H1 (cell line): ENCODE measurements at regions not wholly inside any gene's neighbourhood (a gene's known extent, or its start where the extent isn't known, plus 50 kb on each side); places are given as distances from the start of the nearest gene placed in this dataset.
"Not testable (repeated sequence)": the region's sequence is repeated elsewhere in the genome, so short reads cannot be mapped to it uniquely, and the experiment has no call there.

Experiments used
- CTCF ChIA-PET: fragments of 300-600 bp; sonication (Branson Sonifier 250); formaldehyde crosslinking; loops from one replicate; lab custom pipeline; 2021; ENCODE audit not compliant: partially characterized antibody; lab: Charles Lee
- POLR2A ChIA-PET: fragments of 300-600 bp; sonication (Branson Sonifier 250); formaldehyde crosslinking; loops from one replicate; lab custom pipeline; 2021; ENCODE audit warnings: inconsistent platforms; ENCODE audit not compliant: partially characterized antibody; lab: Charles Lee
- DNase-seq, 2 experiments: peaks; one replicate each; pipeline versions ENCODE4 v3.0.0 to v3.0.0-alpha.2; 2010 to 2022; ENCODE audit warnings: low spot score in 2 of 2, low read depth in 1 of 2, mixed read lengths in 1 of 2
- FAIRE-seq: peaks from 2 replicates; lab custom pipeline; 2011; peaks lifted over from hg19 to GRCh38; lab: Jason Lieb, UNC
- H2AFZ ChIP-seq: 2 replicates; pipeline ENCODE4 v1.8.1; 2012; ENCODE audit warnings: low read length, inconsistent platforms
- H2AK5ac ChIP-seq: 2 replicates; pipeline ENCODE4 v1.6.1; 2013; ENCODE audit warnings: low read depth, low read length
- H2BK120ac ChIP-seq: replicated peaks from 2 replicates; pipeline ENCODE3; 2013; ENCODE audit warnings: low read depth, low read length, inconsistent platforms
- H2BK12ac ChIP-seq: 2 replicates; pipeline ENCODE4 v1.6.1; 2013; ENCODE audit warnings: low read depth, low read length
- H2BK15ac ChIP-seq: 2 replicates; pipeline ENCODE4 v1.6.1; 2013; ENCODE audit warnings: low read length
- H2BK20ac ChIP-seq: 2 replicates; pipeline ENCODE4 v1.6.1; 2013; ENCODE audit warnings: low read length
- H2BK5ac ChIP-seq: 2 replicates; pipeline ENCODE4 v1.6.1; 2013; ENCODE audit warnings: low read depth, low read length
- H3K14ac ChIP-seq: 2 replicates; pipeline ENCODE4 v1.6.1; 2013; ENCODE audit warnings: inconsistent platforms; ENCODE audit not compliant: insufficient read length
- H3K18ac ChIP-seq: 2 replicates; pipeline ENCODE4 v1.6.1; 2013; ENCODE audit warnings: low read length; ENCODE audit errors: extremely low read depth
- H3K23ac ChIP-seq: 2 replicates; pipeline ENCODE4 v1.6.1; 2013; ENCODE audit warnings: inconsistent platforms; ENCODE audit not compliant: insufficient read length
- H3K23me2 ChIP-seq: 2 replicates; pipeline ENCODE4 v1.6.1; 2013; ENCODE audit warnings: low read depth, low read length
- H3K27ac ChIP-seq: 2 replicates; pipeline ENCODE4 v1.6.1; 2011; ENCODE audit warnings: low read depth, low read length, inconsistent platforms
- H3K27me3 ChIP-seq, 4 experiments: replicated peaks in 1 of 4; 1 replicate in 1 of 4; 2 replicates in 3 of 4; pipeline versions ENCODE4 v1.6.1 to v1.8.1; 2011 to 2013; ENCODE audit warnings: low read length in 3 of 4, mild to moderate bottlenecking in 3 of 4, inconsistent platforms in 2 of 4, mixed read lengths in 2 of 4, moderate library complexity in 1 of 4; ENCODE audit not compliant: control insufficient read depth in 3 of 4, insufficient read depth in 3 of 4; ENCODE audit errors: extremely low read depth in 1 of 4
- H3K36me3 ChIP-seq, 4 experiments: 2 replicates each; pipeline versions ENCODE4 v1.6.1 to v1.8.1; 2011 to 2013; ENCODE audit warnings: mild to moderate bottlenecking in 4 of 4, low read length in 3 of 4, moderate library complexity in 2 of 4, control low read depth in 1 of 4, inconsistent platforms in 1 of 4; ENCODE audit not compliant: insufficient read depth in 4 of 4, control insufficient read depth in 2 of 4
- H3K4ac ChIP-seq: replicated peaks from 2 replicates; pipeline ENCODE3; 2013; ENCODE audit warnings: low read length, low read depth, mixed read lengths, inconsistent platforms; ENCODE audit not compliant: insufficient read length
- H3K4me1 ChIP-seq, 4 experiments: replicated peaks in 1 of 4; 1 replicate in 1 of 4; 2 replicates in 3 of 4; pipeline versions ENCODE4 v1.6.1 to v1.8.1; 2011 to 2013; ENCODE audit warnings: low read length in 3 of 4, inconsistent platforms in 2 of 4, mixed read lengths in 1 of 4; ENCODE audit not compliant: insufficient read depth in 4 of 4, control insufficient read depth in 3 of 4
- H3K4me2 ChIP-seq, 2 experiments: 2 replicates each; pipeline versions ENCODE4 v1.6.1 to v1.8.1; 2011 to 2013; ENCODE audit warnings: low read depth in 2 of 2, low read length in 2 of 2, control low read depth in 1 of 2, inconsistent platforms in 1 of 2, mild to moderate bottlenecking in 1 of 2; ENCODE audit not compliant: insufficient read depth in 1 of 2
- H3K4me3 ChIP-seq, 4 experiments: fragments of 200-600, 300-600 bp in 1 of 4; sonication (generic), shearing (Covaris generic), sonication (Bioruptor Twin) in 1 of 4; 2 replicates each; pipeline versions ENCODE4 v1.5.1 to v1.8.1; 2011 to 2016; ENCODE audit warnings: low read length in 4 of 4, low read depth in 3 of 4, control low read depth in 2 of 4, inconsistent platforms in 2 of 4, mild to moderate bottlenecking in 2 of 4, mixed read lengths in 1 of 4, moderate library complexity in 1 of 4; ENCODE audit not compliant: insufficient read depth in 2 of 4; ENCODE audit errors: extremely low read depth in 1 of 4
- H3K56ac ChIP-seq: replicated peaks from 2 replicates; pipeline ENCODE3; 2013; ENCODE audit warnings: low read depth, mild to moderate bottlenecking, mixed read lengths, low read length, inconsistent platforms; ENCODE audit not compliant: insufficient read length
- H3K79me1 ChIP-seq: 2 replicates; pipeline ENCODE4 v1.6.1; 2013; ENCODE audit warnings: low read depth, low read length, control low read depth
- H3K79me2 ChIP-seq, 2 experiments: 2 replicates each; pipeline versions ENCODE4 v1.6.1 to v1.8.1; 2012 to 2013; ENCODE audit warnings: low read length in 2 of 2, mild to moderate bottlenecking in 2 of 2, inconsistent platforms in 1 of 2; ENCODE audit not compliant: insufficient read depth in 2 of 2, control insufficient read depth in 1 of 2
- H3K9ac ChIP-seq, 4 experiments: replicated peaks in 1 of 4; 1 replicate in 1 of 4; 2 replicates in 3 of 4; pipeline versions ENCODE4 v1.6.1 to v1.8.1; 2011 to 2013; ENCODE audit warnings: low read depth in 3 of 4, low read length in 3 of 4, control low read depth in 2 of 4, mild to moderate bottlenecking in 2 of 4, moderate library complexity in 2 of 4, inconsistent platforms in 1 of 4; ENCODE audit errors: extremely low read depth in 1 of 4
- H3K9me3 ChIP-seq, 2 experiments: 2 replicates each; pipeline versions ENCODE4 v1.6.1 to v1.8.1; 2012 to 2013; ENCODE audit warnings: mild to moderate bottlenecking in 2 of 2, moderate library complexity in 2 of 2, control low read depth in 1 of 2, inconsistent platforms in 1 of 2, low read depth in 1 of 2, low read length in 1 of 2, mixed read lengths in 1 of 2; ENCODE audit not compliant: insufficient read depth in 2 of 2
- H4K20me1 ChIP-seq, 2 experiments: replicated peaks in 1 of 2; 2 replicates each; pipeline versions ENCODE3 to v1.8.1; 2011 to 2013; ENCODE audit warnings: inconsistent platforms in 2 of 2, low read length in 2 of 2, mild to moderate bottlenecking in 1 of 2; ENCODE audit not compliant: insufficient read depth in 2 of 2, control insufficient read depth in 1 of 2
- H4K5ac ChIP-seq: 2 replicates; pipeline ENCODE4 v1.6.1; 2013; ENCODE audit warnings: low read length, low read depth, mixed read lengths, inconsistent platforms; ENCODE audit not compliant: insufficient read length
- H4K8ac ChIP-seq: 2 replicates; pipeline ENCODE4 v1.8.0; 2013; ENCODE audit warnings: mild to moderate bottlenecking, moderate library complexity, low read length, inconsistent platforms; ENCODE audit not compliant: insufficient read depth; ENCODE audit errors: extremely low read depth
- H4K91ac ChIP-seq: replicated peaks from 2 replicates; pipeline ENCODE3; 2013; ENCODE audit warnings: low read length, mixed read lengths, inconsistent platforms; ENCODE audit not compliant: insufficient read length
- ASH2L ChIP-seq: fragments of 200-600, 300-600 bp; sonication (generic); IDR thresholded peaks from one replicate; pipeline ENCODE4 v1.7.1; 2017; ENCODE audit warnings: low read length
- JUND ChIP-seq: IDR thresholded peaks from 2 replicates; pipeline ENCODE4 v1.6.1; 2011; ENCODE audit warnings: mild to moderate bottlenecking, improper control_type of control experiment, low read length
- SP2 ChIP-seq: IDR thresholded peaks from 2 replicates; pipeline ENCODE4 v1.6.1; 2012; ENCODE audit warnings: mild to moderate bottlenecking, low read length, inconsistent platforms
- WGBS, 2 experiments: shearing (Covaris generic) in 1 of 2; methylation state at CpG; one replicate each; pipeline versions ENCODE4 v1.1.6 to v1.1.7; 2013 to 2015; ENCODE audit warnings: low lambda C conversion rate in 2 of 2, mixed read lengths in 2 of 2, inconsistent platforms in 1 of 2, low coverage in 1 of 2, missing lambda C conversion rate in 1 of 2; ENCODE audit not compliant: insufficient replicate concordance in 2 of 2, insufficient coverage in 1 of 2, insufficient read length in 1 of 2; ENCODE audit errors: extremely low coverage in 1 of 2, missing lambda C conversion rate in 1 of 2; 5-methylcytosine and 5-hydroxymethylcytosine counted together

DNA sequence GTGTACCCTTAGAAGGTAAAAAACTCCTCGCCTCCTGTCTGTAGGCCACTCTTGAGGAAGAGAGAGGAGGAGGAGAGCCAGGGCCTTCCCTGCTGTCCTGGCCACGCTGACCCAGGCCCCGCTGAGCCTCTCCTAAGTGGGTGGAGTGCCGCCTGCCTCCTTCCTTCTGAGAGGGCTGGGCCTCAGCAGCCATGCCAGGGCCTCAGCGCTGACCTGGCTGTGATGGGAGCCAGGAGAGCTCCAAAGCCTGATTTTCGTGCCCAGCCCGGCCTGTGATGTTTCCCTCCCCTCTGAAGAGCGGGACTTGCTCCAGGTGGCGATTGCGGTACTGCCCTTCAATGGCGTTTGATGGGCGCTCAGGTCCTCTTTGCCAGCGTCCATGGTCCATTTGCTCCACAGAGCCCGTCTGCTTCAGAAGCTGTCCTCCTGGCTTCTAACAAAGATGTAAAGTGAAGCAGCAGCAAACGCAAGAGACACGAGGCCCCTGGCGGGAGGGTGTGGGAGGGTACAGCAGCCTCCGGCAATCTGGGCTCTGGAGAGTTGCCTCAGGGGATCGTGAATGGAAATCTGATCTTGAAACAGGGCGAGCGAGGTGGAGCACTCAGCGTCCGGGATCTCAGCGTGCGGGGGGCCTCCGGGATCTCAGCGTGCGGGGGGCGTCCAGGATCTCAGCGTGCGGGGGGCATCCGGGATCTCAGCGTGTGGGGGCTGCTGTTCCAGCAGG lies 93.5 kb downstream of the NPIPB11 start (continued):
- no peak for TF ChIP-seq ASH2L
- TF ChIP-seq SP2, result no peak
- no peak for TF ChIP-seq JUND

DNA sequence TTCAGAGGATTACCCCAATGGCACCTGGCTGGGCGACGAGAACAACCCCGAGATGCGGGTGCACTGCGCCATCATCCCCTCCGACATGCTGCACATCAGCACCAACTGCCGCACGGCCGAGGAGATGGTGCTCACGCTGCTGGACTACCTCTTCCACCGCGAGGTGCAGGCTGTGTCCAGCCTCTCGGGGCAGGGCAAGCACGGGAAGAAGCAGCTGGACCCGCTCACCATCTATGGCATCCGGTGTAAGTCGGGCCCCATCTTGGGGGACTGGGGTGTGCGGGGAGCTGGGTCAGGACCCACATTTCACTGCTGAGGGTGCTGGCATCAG lies 94.2 kb downstream of the NPIPB11 start:
- H2BK5ac ChIP-seq, H3K27me3 ChIP-seq, POLR2A ChIA-PET, H2BK20ac ChIP-seq, H3K23me2 ChIP-seq, H4K91ac ChIP-seq, H4K8ac ChIP-seq, H4K5ac ChIP-seq, H3K27ac ChIP-seq, FAIRE-seq, H3K23ac ChIP-seq, H4K20me1 ChIP-seq, H2BK12ac ChIP-seq, H2BK120ac ChIP-seq, H3K18ac ChIP-seq, H3K4me3 ChIP-seq, H3K9me3 ChIP-seq, H3K9ac ChIP-seq, H3K4me2 ChIP-seq, H3K4ac ChIP-seq, H3K36me3 ChIP-seq, H2BK15ac ChIP-seq, H3K79me1 ChIP-seq, H2AK5ac ChIP-seq, H2AFZ ChIP-seq, H3K79me2 ChIP-seq, H3K14ac ChIP-seq, H3K4me1 ChIP-seq, DNase-seq, H3K56ac ChIP-seq: not testable (repeated sequence)
- WGBS, 2 experiments, result 89% methylated on average over 18 of the region's 18 CpGs; no CpG with 5 or more reads in 1 of the 2 experiments
- CTCF ChIA-PET, result interaction anchor here (0.6 kb wide), 1 partner anchor 80 kb away, joined by 3 read pairs; no protein-coding TSS in a partner anchor
